Right lobe of liver (tissue), 6 donors: ENCODE measurements at regions not wholly inside any gene's neighbourhood (a gene's known extent, or its start where the extent isn't known, plus 50 kb on each side); places are given as distances from the start of the nearest gene placed in this dataset.

Source experiments
- ATAC-seq, 4 donors: fragments of 200-7000 bp; cut with Tn5 transposase; one replicate each; pipeline ENCODE4 v1.9.1; 2020; ENCODE audit warnings: mild to moderate bottlenecking in 4 of 4, moderate library complexity in 4 of 4
- DNase-seq, 3 donors: peaks; one replicate each; pipeline ENCODE4 v3.0.0-alpha.2; 2020
- H3K27ac ChIP-seq, 3 donors: fragments of 200-600 bp; one replicate each; pipeline ENCODE4 v1.8.0; 2022
- H3K27me3 ChIP-seq, 2 donors: fragments of 200-600 bp; one replicate each; pipeline ENCODE4 v1.8.0; 2022
- H3K36me3 ChIP-seq, 4 donors: fragments of 200-600 bp; sonication (generic) in 1 of 4; one replicate each; pipeline versions ENCODE4 v1.5.1 to v1.8.0; 2017 to 2022; ENCODE audit warnings: control low read depth in 1 of 4
- H3K4me1 ChIP-seq, 4 donors: fragments of 200-600 bp; sonication (generic) in 1 of 4; one replicate each; pipeline versions ENCODE4 v1.5.1 to v1.8.0; 2017 to 2022; ENCODE audit warnings: control low read depth in 1 of 4
- H3K4me3 ChIP-seq, 3 donors: fragments of 200-600 bp; one replicate each; pipeline ENCODE4 v1.8.0; 2022
- H3K9me3 ChIP-seq, 4 donors: fragments of 200-600 bp; sonication (generic) in 1 of 4; one replicate each; pipeline versions ENCODE4 v1.5.1 to v1.8.0; 2017 to 2022; ENCODE audit warnings: control low read depth in 1 of 4
- CTCF ChIP-seq, 4 donors: fragments of 200-600 bp in 3 of 4; fragments of 450-650 bp in 1 of 4; IDR thresholded peaks; one replicate each; pipeline versions ENCODE4 v1.5.1 to v1.8.0; 2016 to 2022; ENCODE audit warnings: antibody characterized with exemption in 4 of 4, mild to moderate bottlenecking in 2 of 4
- POLR2A ChIP-seq: fragments of 450-650 bp; IDR thresholded peaks from one replicate; pipeline ENCODE4 v1.6.1; 2017; ENCODE audit warnings: antibody characterized with exemption, mild to moderate bottlenecking
- WGBS: methylation state at CpG from one replicate; pipeline ENCODE4 v1.1.6; 2018; ENCODE audit warnings: low coverage, low lambda C conversion rate; ENCODE audit not compliant: insufficient coverage; ENCODE audit errors: missing lambda C conversion rate; 5-methylcytosine and 5-hydroxymethylcytosine counted together
- intact Hi-C, 2 donors: fragments of 100-400 bp; cut with DNase I; formaldehyde crosslinking; loops; one replicate each; pipeline versions ENCODE4 v1.11.2 to v1.14.1; 2022
- donor health status: DM: no; HTN: yes; CAD: no.
- donor health status: DM: no; HTN: no; CAD: no.
- donor health status: DM: no; HTN: no; CAD: no.
- donor health status: DM: no; HTN: yes; CAD: no.
- donor health status: DM: no; HTN: yes; CAD: no.

GRCh38 chr10:9926003-9926402 is 1091.7 kb upstream of the CELF2 start:
- Histone ChIP-seq H3K27ac (no peak overlapping the region), H3K4me3 (no peak overlapping the region), H3K9me3 (no peaks in the 10 kb centered on the region), H3K4me1 (no peaks in the 10 kb centered on the region), H3K36me3 (no peaks in the 10 kb centered on the region), H3K27me3 (no peaks in the 10 kb centered on the region)
- DNase-seq (no peak), ATAC-seq (no peak)
- WGBS = 53% methylated on average over 3 of the region's 3 CpGs
- intact Hi-C loops = no loop called here
- no peak for TF ChIP-seq POLR2A

- Histone ChIP-seq H3K4me3 (no peak overlapping the region), H3K27ac (no peak overlapping the region), H3K4me1 (no peaks in the 10 kb centered on the region), H3K27me3 (no peaks in the 10 kb centered on the region), H3K36me3 (no peaks in the 10 kb centered on the region), H3K9me3 (no peaks in the 10 kb centered on the region)
- intact Hi-C loops = no loop called here
- TF ChIP-seq POLR2A = no peak
- no peak for TF ChIP-seq CTCF (IDR thresholded peaks at IDR 0.05)
- ATAC-seq = no peak
- 14% methylated on average over 2 of the region's 2 CpGs for WGBS
- DNase-seq = no peak
These were observed 1090.8 kb upstream of the CELF2 start for GRCh38 chr10:9926881-9927280.

GRCh38 chr10:9939716-9940115 is 1078.0 kb upstream of the CELF2 start:
- DNase-seq (no peak), ATAC-seq (no peak)
- TF ChIP-seq CTCF (IDR thresholded peaks at IDR 0.05) (no peak), POLR2A (no peak)
- peaks cover 0 to 4% (median 0%) of the 10 kb centered on the region in 4 donors for H3K9me3 ChIP-seq
- H3K27me3 ChIP-seq = no peaks in the 10 kb centered on the region
- H3K36me3 ChIP-seq = no peaks in the 10 kb centered on the region
- no peak overlapping the region for H3K27ac ChIP-seq
- no peaks in the 10 kb centered on the region for H3K4me1 ChIP-seq
- 43% methylated on average over 2 of the region's 2 CpGs for WGBS
- intact Hi-C loops = no loop called here
- H3K4me3 ChIP-seq = no peak overlapping the region

GRCh38 chr10:9944690-9945089 is 1073.0 kb upstream of the CELF2 start:
- Histone ChIP-seq H3K9me3 (no peaks in the 10 kb centered on the region), H3K4me1 (no peaks in the 10 kb centered on the region), H3K27me3 (no peaks in the 10 kb centered on the region), H3K27ac (no peak overlapping the region), H3K4me3 (no peak overlapping the region), H3K36me3 (no peaks in the 10 kb centered on the region)
- TF ChIP-seq CTCF (IDR thresholded peaks at IDR 0.05) (no peak), POLR2A (no peak)
- no peak for ATAC-seq
- DNase-seq = no peak
- intact Hi-C loops = no loop called here

- no peaks in the 10 kb centered on the region for H3K36me3 ChIP-seq
- H3K27me3 ChIP-seq = no peaks in the 10 kb centered on the region
- no peaks in the 10 kb centered on the region for H3K4me1 ChIP-seq
- no peaks in the 10 kb centered on the region for H3K9me3 ChIP-seq
- WGBS = 45% methylated on average over 2 of the region's 2 CpGs
- H3K27ac ChIP-seq = no peak overlapping the region
- H3K4me3 ChIP-seq = no peak overlapping the region
- DNase-seq = no peak
- TF ChIP-seq POLR2A (no peak), CTCF (IDR thresholded peaks at IDR 0.05) (no peak)
- no peak for ATAC-seq
- intact Hi-C loops = no loop called here
These were observed 1067.6 kb upstream of the CELF2 start for GRCh38 chr10:9950070-9950469.
